ENCODE measurements at regions not wholly inside any gene's neighbourhood (a gene's known extent, or its start where the extent isn't known, plus 50 kb on each side); places are given as distances from the start of the nearest gene placed in this dataset.

GRCh38 chr12:87575906-87576305, 453.3 kb downstream of the C12orf50 start:
- TF ChIP-seq CTCF (IDR thresholded peaks at IDR 0.05) (no peak), POLR2A (IDR thresholded peaks at IDR 0.05) (no peak)
